ENCODE measurements at regions not wholly inside any gene's neighbourhood (a gene's known extent, or its start where the extent isn't known, plus 50 kb on each side); places are given as distances from the start of the nearest gene placed in this dataset.

GRCh38 chr3:44077267-44077666, 164.4 kb upstream of the TOPAZ1 start:
- TF ChIP-seq CTCF (IDR thresholded peaks at IDR 0.05): no peak
- no peak for TF ChIP-seq POLR2A (IDR thresholded peaks at IDR 0.05)
- no peak for TF ChIP-seq POLR2AphosphoS5 (IDR thresholded peaks at IDR 0.05)
- no peak for TF ChIP-seq EP300 (IDR thresholded peaks at IDR 0.05)

Data from stomach (tissue), 4 donors.